HG02840 (cell line): ENCODE measurements at regions not wholly inside any gene's neighbourhood (a gene's known extent, or its start where the extent isn't known, plus 50 kb on each side); places are given as distances from the start of the nearest gene placed in this dataset.
"Not testable (repeated sequence)": the region's sequence is repeated elsewhere in the genome, so short reads cannot be mapped to it uniquely, and the experiment has no call there.

Experiments used
- ATAC-seq: cut with Tn5 transposase; IDR thresholded peaks from one replicate; pipeline ENCODE4 v1.9.1; 2021; ENCODE audit warnings: mild to moderate bottlenecking, moderate library complexity, moderate number of reproducible peaks; ENCODE audit not compliant: unreplicated experiment, low FRiP score

DNA sequence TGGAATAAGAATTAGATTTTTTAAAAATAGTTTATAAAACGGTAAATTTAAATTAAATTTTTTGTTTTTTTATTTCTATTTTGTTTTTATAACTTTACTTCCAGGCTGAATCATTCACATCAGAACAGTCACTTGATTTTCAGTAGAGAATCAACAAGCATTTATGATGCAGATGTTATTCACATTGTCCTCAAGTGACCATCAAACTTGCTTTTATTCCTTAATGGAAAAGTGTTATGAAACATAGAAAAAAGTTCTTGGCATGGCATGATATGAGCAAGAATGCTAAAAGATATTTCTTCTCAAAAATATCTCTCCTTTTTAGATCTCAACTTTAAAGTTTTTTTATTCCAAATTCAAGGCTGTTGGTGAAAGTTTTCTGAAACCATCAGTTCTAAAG, 70.9 kb upstream of the TGFBR2 start:
- ATAC-seq: no peak

DNA sequence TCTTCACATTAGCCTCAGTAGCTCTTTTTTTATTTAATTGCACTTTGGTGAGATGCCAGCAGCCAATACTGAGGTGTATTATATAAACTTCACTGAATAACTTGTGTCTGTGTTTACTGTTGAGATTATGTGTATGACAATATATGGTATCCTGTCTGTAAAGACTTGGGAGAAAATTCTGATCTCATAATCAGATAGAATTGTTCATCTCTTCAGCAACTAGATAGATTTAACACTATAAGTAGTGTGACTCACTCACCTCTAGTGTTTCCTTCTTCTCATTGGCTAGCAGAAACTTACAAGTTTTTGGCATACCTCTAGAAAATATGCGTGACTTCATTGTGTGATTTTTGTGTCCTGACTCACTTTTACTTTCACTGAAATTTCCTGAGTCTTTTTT, 67.6 kb upstream of the TGFBR2 start:
- no peak for ATAC-seq

DNA sequence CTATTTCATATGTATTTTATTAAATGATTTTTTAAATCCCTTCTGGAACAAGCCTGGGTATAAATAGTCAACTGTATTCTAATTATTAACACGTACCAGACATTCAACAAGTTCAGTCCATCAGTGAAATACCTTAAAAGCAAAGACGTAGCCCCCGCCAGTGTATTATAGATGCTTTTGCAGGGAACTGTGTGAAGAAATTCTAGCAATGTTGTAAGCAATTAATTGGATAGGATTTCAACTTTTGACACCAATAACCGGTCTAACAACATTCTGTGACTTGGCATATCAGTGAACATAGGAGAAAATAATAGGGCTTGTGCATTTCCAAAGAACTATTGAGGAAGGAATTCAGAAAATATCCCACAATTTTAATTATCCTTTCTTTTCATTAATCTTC, 67.2 kb upstream of the TGFBR2 start:
- no peak for ATAC-seq

DNA sequence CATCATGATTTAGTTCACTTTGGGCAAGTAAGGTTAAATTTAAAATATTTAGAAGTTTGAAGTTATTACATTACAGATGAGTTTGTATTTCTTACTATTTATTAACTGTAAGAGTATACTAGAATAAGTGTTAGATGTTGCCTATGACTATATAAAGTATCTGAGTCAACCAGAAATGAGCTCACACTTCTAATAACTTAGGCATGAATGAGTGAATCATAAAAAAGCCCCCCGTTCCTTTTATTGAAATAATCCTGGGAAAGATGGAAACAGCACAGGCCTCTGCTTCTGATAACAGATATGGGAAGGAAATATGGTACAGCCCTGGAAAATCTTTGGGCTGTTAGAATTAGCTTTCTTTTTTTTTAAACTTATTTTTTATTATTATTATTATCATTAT, 66.6 kb upstream of the TGFBR2 start:
- ATAC-seq: no peak

DNA sequence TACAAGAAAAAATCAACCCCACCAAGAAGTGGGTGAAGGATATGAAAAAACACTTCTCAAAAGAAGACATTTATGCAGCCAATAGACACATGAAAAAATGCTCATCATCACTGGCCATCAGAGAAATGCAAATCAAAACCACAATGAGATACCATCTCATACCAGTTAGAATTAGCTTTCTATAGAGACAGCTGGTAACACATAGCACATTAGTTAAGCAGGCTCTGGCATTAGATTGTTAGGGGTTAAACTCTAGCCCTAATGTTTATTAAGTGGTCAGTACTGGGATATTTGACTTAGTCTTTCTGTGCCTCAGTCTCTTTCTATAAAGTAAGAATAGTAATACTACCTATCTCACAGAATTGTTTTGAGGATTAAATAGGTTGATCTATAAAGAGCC, 65.2 kb upstream of the TGFBR2 start:
- ATAC-seq: not testable (repeated sequence)

DNA sequence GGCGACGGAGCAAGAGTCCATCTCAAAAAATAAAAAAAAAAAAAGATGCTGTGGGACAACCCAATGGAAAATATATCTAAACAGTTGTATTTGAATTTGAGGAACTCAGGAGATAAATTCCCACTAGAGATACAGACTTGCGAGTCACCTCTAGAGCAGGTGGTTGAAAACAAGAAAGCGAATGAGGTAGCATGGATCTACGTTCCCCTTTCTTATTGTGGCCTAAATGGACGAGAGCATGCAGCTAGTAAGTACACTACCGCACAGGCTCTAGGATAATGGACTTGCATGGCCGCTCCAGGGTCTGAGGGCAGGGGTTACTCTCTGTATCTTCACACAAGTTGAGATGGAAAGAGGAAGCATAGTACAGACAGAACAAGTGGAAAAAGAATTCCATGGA, 63.5 kb upstream of the TGFBR2 start:
- no peak for ATAC-seq

DNA sequence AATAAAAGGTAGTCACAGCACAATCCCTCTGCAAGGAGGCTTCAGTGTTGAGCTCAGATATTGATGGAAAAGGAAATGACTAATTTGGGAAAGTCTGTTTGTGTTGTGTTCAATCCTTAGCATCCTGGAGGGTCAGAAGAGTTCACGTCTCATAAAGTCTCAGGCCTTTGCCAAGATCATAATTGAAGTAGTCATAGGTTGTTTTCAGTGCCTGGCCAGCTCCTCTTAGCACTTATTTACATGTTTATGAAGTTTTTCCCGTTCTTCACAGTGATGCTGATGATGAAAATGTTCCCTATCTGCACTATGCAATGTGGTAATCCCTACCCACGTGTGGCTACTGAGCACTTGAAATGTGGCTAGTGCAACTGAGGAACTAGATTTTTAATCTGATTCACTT, 61.6 kb upstream of the TGFBR2 start:
- ATAC-seq: no peak

DNA sequence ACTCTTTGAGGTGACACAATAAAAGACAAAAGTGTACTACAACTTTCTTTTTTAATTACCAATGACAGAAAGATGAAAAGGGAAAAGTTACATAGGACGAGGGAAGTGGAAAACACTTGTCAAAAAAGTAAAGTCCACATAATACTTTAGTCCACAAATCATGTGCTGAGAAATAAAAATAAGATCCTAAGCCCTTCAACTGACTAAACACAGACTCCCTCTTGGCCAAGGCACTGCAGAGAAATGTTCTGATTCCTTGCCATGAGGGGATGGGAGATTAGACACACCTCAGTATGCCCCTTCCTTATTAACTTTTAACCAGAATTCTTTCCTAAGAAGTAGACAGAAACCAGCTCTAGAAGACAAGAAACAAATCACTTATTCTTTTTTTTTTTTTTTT, 59.5 kb upstream of the TGFBR2 start:
- ATAC-seq: no peak

DNA sequence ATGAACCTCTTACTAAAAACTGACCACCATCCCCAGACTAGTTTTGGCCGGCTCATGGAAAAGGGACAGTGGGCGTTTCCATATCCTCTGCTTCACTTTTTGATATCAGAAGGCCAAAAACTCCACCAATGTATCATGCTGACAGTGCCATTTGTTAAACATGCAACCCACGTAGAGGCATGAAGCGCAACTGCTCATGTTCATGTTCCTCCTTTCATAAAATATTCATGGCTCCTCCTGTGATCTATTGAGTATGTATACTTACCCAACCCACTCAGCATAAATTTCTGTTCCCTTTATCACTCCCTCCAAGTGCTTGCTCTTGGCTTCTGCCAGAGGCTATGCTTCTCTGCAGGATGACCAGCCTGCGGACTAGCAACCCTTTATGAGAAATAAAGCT, 58.7 kb upstream of the TGFBR2 start:
- ATAC-seq: no peak

DNA sequence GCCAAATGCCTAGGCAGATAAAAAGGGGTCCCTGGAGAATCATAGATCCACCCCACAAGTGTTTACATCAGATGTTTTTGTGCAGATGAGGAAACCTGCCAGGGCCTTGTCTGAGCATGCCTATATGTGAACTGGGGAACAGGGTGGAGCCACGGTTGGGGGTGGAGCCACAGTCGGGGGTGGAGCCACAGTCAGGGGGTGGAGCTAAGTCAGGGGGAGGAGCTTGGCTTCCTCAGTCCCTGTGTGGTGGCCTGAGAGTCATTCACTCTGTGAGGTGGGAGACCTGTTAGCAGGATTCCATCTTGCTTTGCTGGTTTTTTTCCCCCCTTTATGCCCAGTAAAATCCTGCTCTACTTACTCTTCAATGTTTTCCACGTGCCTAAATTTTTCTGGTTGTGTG, 57.8 kb upstream of the TGFBR2 start:
- no peak for ATAC-seq

DNA sequence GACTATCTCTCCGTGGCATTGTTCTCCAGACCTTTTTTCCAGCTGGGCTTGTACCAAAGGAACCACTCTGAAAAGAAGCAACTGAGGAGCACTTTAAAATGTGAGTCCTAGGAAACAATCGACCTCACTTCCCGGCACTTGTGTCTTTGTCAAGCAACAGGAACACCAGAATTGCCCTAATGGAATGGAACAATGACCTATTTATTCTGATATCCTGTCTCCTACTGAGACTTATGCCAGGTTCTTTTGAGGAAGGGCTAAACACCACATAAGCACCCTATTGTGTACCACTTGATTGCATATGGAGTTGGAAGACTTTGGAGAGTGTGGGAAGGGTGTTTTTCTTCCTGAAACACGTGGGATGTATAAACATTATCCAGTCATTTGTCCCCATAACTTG, 56.8 kb upstream of the TGFBR2 start:
- no peak for ATAC-seq

DNA sequence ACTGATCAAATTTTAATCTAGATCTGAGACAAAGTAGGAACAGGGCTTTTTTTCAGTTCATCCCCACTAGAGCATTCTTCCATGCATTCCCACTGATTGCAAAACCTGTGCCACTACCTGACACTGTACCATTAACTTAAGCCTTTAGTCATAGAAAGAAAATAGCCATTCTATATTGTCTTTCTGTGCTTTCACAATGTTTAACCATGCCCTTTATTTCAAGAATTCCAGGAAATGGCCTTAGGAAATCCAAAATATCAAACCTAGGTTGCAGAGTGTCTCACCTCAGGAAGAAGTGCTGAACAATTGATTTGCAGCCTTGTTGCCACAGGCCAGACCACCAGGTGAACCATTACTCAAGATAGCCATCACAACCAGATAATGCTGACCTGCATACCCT, 56.2 kb upstream of the TGFBR2 start:
- ATAC-seq: no peak

DNA sequence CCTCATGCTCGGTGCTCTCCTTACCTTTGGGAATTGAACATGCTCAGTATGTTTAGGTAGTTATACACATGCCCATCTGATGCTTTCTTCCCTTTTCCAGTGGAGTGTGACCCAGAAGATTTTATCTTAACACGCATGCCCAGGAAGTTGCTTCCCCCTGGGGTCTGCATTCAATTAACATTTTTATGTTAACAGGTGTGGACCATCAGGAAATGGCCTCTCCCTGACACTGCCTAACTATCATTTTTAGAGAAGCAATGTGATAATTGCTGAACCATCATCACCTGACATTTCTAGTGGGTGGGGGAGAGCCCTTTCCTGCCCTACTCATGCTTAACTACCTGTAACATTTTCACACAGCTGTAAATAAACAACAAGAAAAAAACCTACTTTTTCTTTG, 55.1 kb upstream of the TGFBR2 start:
- no peak for ATAC-seq

DNA sequence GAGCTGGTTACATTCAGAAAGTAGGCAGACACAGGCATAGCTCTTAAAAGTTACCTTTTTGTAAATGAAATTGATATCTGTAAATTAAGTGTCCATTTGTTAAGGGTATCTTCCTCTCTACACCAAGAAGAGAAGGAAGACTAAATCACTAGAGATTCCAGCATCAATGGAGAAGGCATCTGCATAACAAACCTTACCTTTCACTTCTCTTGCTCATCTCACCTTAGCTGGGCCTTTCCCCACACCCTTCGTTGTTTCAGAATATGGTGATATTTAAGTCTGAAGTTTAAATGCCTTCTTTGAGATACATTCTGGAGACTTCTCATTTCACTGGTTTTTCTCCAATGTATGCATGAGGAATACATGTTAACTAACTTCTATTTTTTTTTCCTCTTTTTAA, 54.5 kb upstream of the TGFBR2 start:
- no peak for ATAC-seq

DNA sequence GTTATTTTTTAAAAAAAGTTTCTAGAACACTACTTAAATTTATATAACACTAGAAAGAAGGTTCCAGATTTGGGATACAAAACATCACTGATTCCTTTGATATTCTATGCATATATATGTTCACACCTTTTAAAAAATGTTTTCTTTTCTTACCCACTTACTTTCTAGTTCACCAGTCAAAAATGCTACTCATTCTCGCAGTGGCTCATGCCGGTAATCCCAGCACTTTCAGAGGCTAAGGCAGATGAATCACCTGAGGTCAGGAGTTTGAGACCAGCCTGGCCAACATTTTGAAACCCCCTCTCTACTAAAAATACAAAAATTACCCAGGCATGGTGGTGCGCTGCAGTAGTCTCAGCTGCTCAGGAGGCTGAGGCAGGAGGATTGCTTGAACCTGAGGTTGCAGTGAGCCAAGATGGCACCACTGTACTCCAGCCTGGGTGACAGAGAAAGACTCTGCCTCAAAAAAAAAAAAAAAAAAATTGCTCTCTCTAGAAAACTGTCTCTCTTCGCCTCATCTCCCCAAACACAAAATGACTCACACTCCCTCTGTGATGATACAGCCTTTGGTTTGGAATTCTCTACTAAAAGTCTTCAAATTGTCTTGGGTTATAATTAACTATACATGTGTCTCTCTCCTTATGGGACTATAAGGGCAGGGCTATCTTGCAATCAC, 52.6 kb upstream of the TGFBR2 start:
- ATAC-seq: no peak

DNA sequence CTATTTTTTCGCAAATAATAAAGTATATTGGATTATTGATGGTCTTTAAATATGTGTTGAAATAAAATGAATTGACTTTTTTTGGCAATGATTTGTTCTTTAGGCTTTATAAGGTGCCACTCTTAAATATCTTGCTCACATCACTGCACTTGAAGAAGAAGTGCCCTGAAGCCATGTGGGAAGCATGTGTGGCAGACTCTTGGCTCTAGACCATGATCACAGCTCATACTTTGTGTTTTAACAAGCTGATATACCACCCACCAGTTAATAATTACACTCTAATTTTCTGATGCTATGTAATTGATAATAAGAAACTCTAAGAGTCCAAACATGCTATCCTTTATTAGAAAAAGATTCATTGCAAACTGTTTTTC, 52.1 kb upstream of the TGFBR2 start:
- no peak for ATAC-seq

DNA sequence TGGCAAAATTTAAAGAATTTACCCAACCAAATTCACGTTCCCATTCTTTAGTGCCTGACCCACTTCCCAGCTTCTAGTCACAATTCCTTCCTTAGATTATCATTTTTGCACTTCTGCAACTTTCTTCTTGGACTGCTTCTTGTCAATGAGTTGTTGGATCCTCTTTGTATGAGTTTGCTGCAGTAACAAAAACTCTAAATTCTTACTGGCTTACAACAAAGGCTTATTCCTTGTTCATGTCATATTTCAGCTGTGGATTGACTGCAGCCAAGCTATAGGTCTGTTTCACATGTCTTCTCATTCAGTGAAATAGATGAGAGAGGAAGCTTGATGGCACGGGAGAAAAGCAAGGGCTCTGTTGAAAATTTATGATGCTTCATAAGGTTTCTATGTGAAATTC, 50.4 kb upstream of the TGFBR2 start:
- ATAC-seq: no peak
